Activated T-helper 17 cell treated with anti-CD3 and anti-CD28 coated beads, Interleukin-2, amount 50 U/mL, for 72 hours (primary cell): ENCODE measurements at regions not wholly inside any gene's neighbourhood (a gene's known extent, or its start where the extent isn't known, plus 50 kb on each side); places are given as distances from the start of the nearest gene placed in this dataset.

Experiments used
- ATAC-seq: fragments of 150-1000 bp; cut with Tn5 transposase; replicated peaks from 2 replicates; pipeline ENCODE4 v1.10.0; 2021; ENCODE audit warnings: mild to moderate bottlenecking, moderate library complexity
- H3K27ac Mint-ChIP-seq: one replicate; pipeline ENCODE4 v1.8.0; 2022; ENCODE audit warnings: mixed read lengths
- H3K27me3 Mint-ChIP-seq: one replicate; pipeline ENCODE4 v1.8.0; 2022; ENCODE audit warnings: mixed read lengths
- H3K36me3 Mint-ChIP-seq: one replicate; pipeline ENCODE4 v1.8.0; 2022; ENCODE audit warnings: low read depth, mild to moderate bottlenecking, mixed read lengths
- H3K4me1 Mint-ChIP-seq: one replicate; pipeline ENCODE4 v1.8.0; 2022; ENCODE audit warnings: mixed read lengths
- H3K4me3 Mint-ChIP-seq: one replicate; pipeline ENCODE4 v1.8.0; 2022; ENCODE audit warnings: mild to moderate bottlenecking, mixed read lengths
- H3K9me3 Mint-ChIP-seq: one replicate; pipeline ENCODE4 v1.8.0; 2022; ENCODE audit warnings: mixed read lengths

GRCh38 chr2:53235836-53236582 is 531.6 kb upstream of the CHAC2 start:
- ATAC-seq, result peak; percentile 91
- Mint-ChIP-seq H3K4me3 (no peak overlapping the region), H3K4me1 (peaks cover 31% of the 10 kb centered on the region), H3K36me3 (no peaks in the 10 kb centered on the region), H3K27ac (peak overlapping the region; percentile 21), H3K9me3 (peaks cover 5% of the 10 kb centered on the region), H3K27me3 (no peaks in the 10 kb centered on the region)

GRCh38 chr2:53234548-53234903 is 533.1 kb upstream of the CHAC2 start:
- H3K36me3 Mint-ChIP-seq, result no peaks in the 10 kb centered on the region
- H3K9me3 Mint-ChIP-seq, result no peaks in the 10 kb centered on the region
- ATAC-seq, result no peak
- no peak overlapping the region for H3K4me3 Mint-ChIP-seq
- H3K4me1 Mint-ChIP-seq, result peaks cover 34% of the 10 kb centered on the region
- H3K27ac Mint-ChIP-seq, result no peak overlapping the region
- H3K27me3 Mint-ChIP-seq, result no peaks in the 10 kb centered on the region

GRCh38 chr2:53233759-53234547 is 533.7 kb upstream of the CHAC2 start:
- H3K9me3 Mint-ChIP-seq, result no peaks in the 10 kb centered on the region
- no peak for ATAC-seq
- H3K4me1 Mint-ChIP-seq, result peaks cover 37% of the 10 kb centered on the region
- H3K36me3 Mint-ChIP-seq, result no peaks in the 10 kb centered on the region
- H3K4me3 Mint-ChIP-seq, result no peak overlapping the region
- no peaks in the 10 kb centered on the region for H3K27me3 Mint-ChIP-seq
- no peak overlapping the region for H3K27ac Mint-ChIP-seq

GRCh38 chr2:53231908-53232307 is 535.7 kb upstream of the CHAC2 start:
- ATAC-seq, result no peak
- H3K4me1 Mint-ChIP-seq, result peaks cover 37% of the 10 kb centered on the region
- no peaks in the 10 kb centered on the region for H3K36me3 Mint-ChIP-seq
- no peaks in the 10 kb centered on the region for H3K9me3 Mint-ChIP-seq
- H3K4me3 Mint-ChIP-seq, result peak overlapping the region; percentile 22
- no peaks in the 10 kb centered on the region for H3K27me3 Mint-ChIP-seq
- H3K27ac Mint-ChIP-seq, result no peak overlapping the region

GRCh38 chr2:53230691-53231090 is 536.9 kb upstream of the CHAC2 start:
- no peaks in the 10 kb centered on the region for H3K27me3 Mint-ChIP-seq
- H3K9me3 Mint-ChIP-seq, result no peaks in the 10 kb centered on the region
- ATAC-seq, result peak; percentile 48
- no peaks in the 10 kb centered on the region for H3K36me3 Mint-ChIP-seq
- no peak overlapping the region for H3K4me3 Mint-ChIP-seq
- peaks cover 33% of the 10 kb centered on the region for H3K4me1 Mint-ChIP-seq
- no peak overlapping the region for H3K27ac Mint-ChIP-seq

- no peak for ATAC-seq
- Mint-ChIP-seq H3K4me1 (peaks cover 18% of the 10 kb centered on the region), H3K27me3 (no peaks in the 10 kb centered on the region), H3K36me3 (no peaks in the 10 kb centered on the region), H3K4me3 (no peak overlapping the region), H3K9me3 (no peaks in the 10 kb centered on the region), H3K27ac (no peak overlapping the region)
Measured at GRCh38 chr2:53227535-53227934, 540.1 kb upstream of the CHAC2 start.

GRCh38 chr2:53220969-53221368 is 546.6 kb upstream of the CHAC2 start:
- H3K36me3 Mint-ChIP-seq, result no peaks in the 10 kb centered on the region
- H3K27me3 Mint-ChIP-seq, result no peaks in the 10 kb centered on the region
- H3K27ac Mint-ChIP-seq, result no peak overlapping the region

GRCh38 chr2:53217250-53217649 is 550.4 kb upstream of the CHAC2 start:
- Mint-ChIP-seq H3K4me3 (no peak overlapping the region), H3K27ac (no peak overlapping the region), H3K36me3 (no peaks in the 10 kb centered on the region), H3K4me1 (no peaks in the 10 kb centered on the region), H3K9me3 (peaks cover 21% of the 10 kb centered on the region), H3K27me3 (no peaks in the 10 kb centered on the region)
- no peak for ATAC-seq

More at GRCh38 chr2:53220969-53221368, 546.6 kb upstream of the CHAC2 start:
- Mint-ChIP-seq H3K9me3 (peaks cover 3% of the 10 kb centered on the region), H3K4me3 (no peak overlapping the region), H3K4me1 (no peaks in the 10 kb centered on the region)
- no peak for ATAC-seq

- no peaks in the 10 kb centered on the region for H3K36me3 Mint-ChIP-seq
- ATAC-seq, result no peak
- H3K9me3 Mint-ChIP-seq, result peaks cover 21% of the 10 kb centered on the region
- no peaks in the 10 kb centered on the region for H3K4me1 Mint-ChIP-seq
- no peak overlapping the region for H3K4me3 Mint-ChIP-seq
- no peaks in the 10 kb centered on the region for H3K27me3 Mint-ChIP-seq
- H3K27ac Mint-ChIP-seq, result no peak overlapping the region
Measured at GRCh38 chr2:53216805-53217204, 550.8 kb upstream of the CHAC2 start.

GRCh38 chr2:53212576-53212975 is 555.0 kb upstream of the CHAC2 start:
- no peak overlapping the region for H3K27ac Mint-ChIP-seq
- H3K9me3 Mint-ChIP-seq, result peaks cover 21% of the 10 kb centered on the region
- H3K36me3 Mint-ChIP-seq, result no peaks in the 10 kb centered on the region
- H3K4me3 Mint-ChIP-seq, result no peak overlapping the region
- no peaks in the 10 kb centered on the region for H3K4me1 Mint-ChIP-seq
- no peak for ATAC-seq
- no peaks in the 10 kb centered on the region for H3K27me3 Mint-ChIP-seq

- ATAC-seq, result no peak
- Mint-ChIP-seq H3K36me3 (no peaks in the 10 kb centered on the region), H3K4me1 (no peaks in the 10 kb centered on the region), H3K4me3 (no peak overlapping the region), H3K27me3 (no peaks in the 10 kb centered on the region), H3K27ac (no peak overlapping the region), H3K9me3 (peaks cover 21% of the 10 kb centered on the region)
Measured at GRCh38 chr2:53211201-53211774, 556.3 kb upstream of the CHAC2 start.

GRCh38 chr2:53210538-53210937 is 557.1 kb upstream of the CHAC2 start:
- Mint-ChIP-seq H3K4me3 (no peak overlapping the region), H3K27ac (no peak overlapping the region), H3K27me3 (no peaks in the 10 kb centered on the region), H3K9me3 (peaks cover 15% of the 10 kb centered on the region), H3K36me3 (no peaks in the 10 kb centered on the region), H3K4me1 (no peaks in the 10 kb centered on the region)
- ATAC-seq, result no peak

- ATAC-seq, result no peak
- H3K4me1 Mint-ChIP-seq, result no peaks in the 10 kb centered on the region
- H3K27ac Mint-ChIP-seq, result no peak overlapping the region
- H3K36me3 Mint-ChIP-seq, result no peaks in the 10 kb centered on the region
- no peak overlapping the region for H3K4me3 Mint-ChIP-seq
- no peaks in the 10 kb centered on the region for H3K27me3 Mint-ChIP-seq
- peaks cover 10% of the 10 kb centered on the region for H3K9me3 Mint-ChIP-seq
Measured at GRCh38 chr2:53209679-53210458, 557.7 kb upstream of the CHAC2 start.

GRCh38 chr2:53208815-53209214 is 558.8 kb upstream of the CHAC2 start:
- Mint-ChIP-seq H3K4me1 (no peaks in the 10 kb centered on the region), H3K4me3 (no peak overlapping the region), H3K36me3 (no peaks in the 10 kb centered on the region), H3K27ac (no peak overlapping the region), H3K9me3 (peaks cover 3% of the 10 kb centered on the region), H3K27me3 (no peaks in the 10 kb centered on the region)
- ATAC-seq, result no peak
